NB4 (cell line): ENCODE measurements at regions not wholly inside any gene's neighbourhood (a gene's known extent, or its start where the extent isn't known, plus 50 kb on each side); places are given as distances from the start of the nearest gene placed in this dataset.

Experiments used
- DNase-seq: peaks from one replicate; pipeline ENCODE4 v3.0.0; 2010; ENCODE audit warnings: low read depth
- H3K4me3 ChIP-seq: one replicate; pipeline ENCODE4 v1.5.1; 2011; ENCODE audit warnings: mild to moderate bottlenecking, low read depth, low read length, moderate library complexity
- MAX ChIP-seq: IDR thresholded peaks from 2 replicates; pipeline ENCODE4 v1.6.1; 2011; ENCODE audit warnings: low read depth, low read length
- MYC ChIP-seq: IDR thresholded peaks from 2 replicates; pipeline ENCODE4 v1.6.1; 2011; ENCODE audit warnings: low read depth, low read length
- POLR2A ChIP-seq: IDR thresholded peaks from 2 replicates; pipeline ENCODE4 v1.6.1; 2011; ENCODE audit warnings: mild to moderate bottlenecking; ENCODE audit not compliant: insufficient read length; ENCODE audit errors: extremely low read depth
- TF ChIP-seq, protein P1 (sequence below): IDR thresholded peaks from one replicate; pipeline ENCODE4 v1.5.1; 2012; ENCODE audit warnings: low read depth, low read length

DNA sequence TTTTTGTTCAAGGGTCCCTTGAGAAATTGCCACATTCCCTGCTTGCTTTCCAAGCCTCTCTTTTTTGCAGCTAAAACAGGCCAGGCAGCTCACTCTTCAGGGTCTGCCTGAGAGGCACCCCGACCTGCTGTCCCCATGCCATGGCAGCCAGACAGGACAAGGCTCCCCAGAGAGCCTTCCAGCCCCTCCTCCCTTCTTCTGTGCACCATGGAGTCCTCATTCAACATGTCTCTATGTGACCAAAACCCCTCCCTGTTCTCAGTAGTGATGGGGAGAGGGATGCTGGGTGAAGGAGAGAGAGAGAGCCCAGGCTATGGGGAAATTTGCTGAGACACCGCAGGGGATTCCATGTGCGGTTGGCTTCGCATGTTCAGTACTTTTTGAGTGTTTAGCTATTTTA lies 384.2 kb upstream of the ZNF507 start:
- DNase-seq = no peak
- TF ChIP-seq MYC (no peak), POLR2A (no peak), MAX (no peak)
- TF ChIP-seq, protein P1, sequence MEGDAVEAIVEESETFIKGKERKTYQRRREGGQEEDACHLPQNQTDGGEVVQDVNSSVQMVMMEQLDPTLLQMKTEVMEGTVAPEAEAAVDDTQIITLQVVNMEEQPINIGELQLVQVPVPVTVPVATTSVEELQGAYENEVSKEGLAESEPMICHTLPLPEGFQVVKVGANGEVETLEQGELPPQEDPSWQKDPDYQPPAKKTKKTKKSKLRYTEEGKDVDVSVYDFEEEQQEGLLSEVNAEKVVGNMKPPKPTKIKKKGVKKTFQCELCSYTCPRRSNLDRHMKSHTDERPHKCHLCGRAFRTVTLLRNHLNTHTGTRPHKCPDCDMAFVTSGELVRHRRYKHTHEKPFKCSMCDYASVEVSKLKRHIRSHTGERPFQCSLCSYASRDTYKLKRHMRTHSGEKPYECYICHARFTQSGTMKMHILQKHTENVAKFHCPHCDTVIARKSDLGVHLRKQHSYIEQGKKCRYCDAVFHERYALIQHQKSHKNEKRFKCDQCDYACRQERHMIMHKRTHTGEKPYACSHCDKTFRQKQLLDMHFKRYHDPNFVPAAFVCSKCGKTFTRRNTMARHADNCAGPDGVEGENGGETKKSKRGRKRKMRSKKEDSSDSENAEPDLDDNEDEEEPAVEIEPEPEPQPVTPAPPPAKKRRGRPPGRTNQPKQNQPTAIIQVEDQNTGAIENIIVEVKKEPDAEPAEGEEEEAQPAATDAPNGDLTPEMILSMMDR = no peak
- no peak overlapping the region for H3K4me3 ChIP-seq

DNA sequence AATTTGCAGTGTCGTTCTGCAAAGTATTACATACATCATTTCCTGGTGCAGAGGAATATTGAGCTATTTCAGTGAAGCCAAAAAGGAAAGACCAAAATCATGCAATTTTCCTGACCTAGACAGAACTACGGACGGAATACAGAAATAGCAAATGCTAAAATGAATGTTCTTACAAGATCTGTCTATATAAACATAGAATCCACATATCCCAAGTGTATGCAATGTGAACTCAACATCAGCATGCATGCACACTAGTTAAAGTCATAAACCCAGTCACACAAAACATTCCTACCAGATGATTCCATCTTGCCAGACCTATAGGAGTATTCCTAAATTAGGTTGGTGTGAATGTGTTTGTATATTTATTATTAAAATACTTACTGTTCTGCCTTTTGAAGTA lies 383.7 kb upstream of the ZNF507 start:
- no peak for DNase-seq
- H3K4me3 ChIP-seq = no peak overlapping the region
- TF ChIP-seq, protein P1 = no peak
- TF ChIP-seq MAX (no peak), MYC (no peak), POLR2A (no peak)

- no peak for DNase-seq
- TF ChIP-seq, protein P1 = no peak
- no peak for TF ChIP-seq POLR2A
- no peak for TF ChIP-seq MAX
- no peak for TF ChIP-seq MYC
- no peak overlapping the region for H3K4me3 ChIP-seq
Observed at GRCh38 chr19:31962561-31962996, 382.8 kb upstream of the ZNF507 start.

DNA sequence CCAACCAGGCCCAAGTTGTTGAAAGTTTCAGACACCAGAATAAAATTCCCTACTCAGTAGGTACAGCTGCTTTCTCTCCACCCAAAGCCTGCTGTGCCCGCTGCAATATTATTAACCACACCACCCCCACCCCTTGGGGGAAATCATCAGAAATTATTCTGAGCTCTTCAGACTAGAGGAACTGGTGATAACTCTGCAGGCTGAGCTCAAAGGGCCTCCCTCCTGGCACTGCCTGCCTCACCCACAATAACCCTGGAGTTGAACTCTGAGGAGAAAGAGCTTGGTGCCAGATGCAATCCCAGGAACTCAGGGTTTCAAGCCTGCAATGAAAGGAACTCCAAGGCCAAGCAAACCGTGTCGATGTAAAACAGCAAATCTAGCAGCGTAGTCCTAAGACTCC lies 381.7 kb upstream of the ZNF507 start:
- no peak for TF ChIP-seq MYC
- TF ChIP-seq, protein P1 = no peak
- H3K4me3 ChIP-seq = no peak overlapping the region
- DNase-seq = no peak

DNA sequence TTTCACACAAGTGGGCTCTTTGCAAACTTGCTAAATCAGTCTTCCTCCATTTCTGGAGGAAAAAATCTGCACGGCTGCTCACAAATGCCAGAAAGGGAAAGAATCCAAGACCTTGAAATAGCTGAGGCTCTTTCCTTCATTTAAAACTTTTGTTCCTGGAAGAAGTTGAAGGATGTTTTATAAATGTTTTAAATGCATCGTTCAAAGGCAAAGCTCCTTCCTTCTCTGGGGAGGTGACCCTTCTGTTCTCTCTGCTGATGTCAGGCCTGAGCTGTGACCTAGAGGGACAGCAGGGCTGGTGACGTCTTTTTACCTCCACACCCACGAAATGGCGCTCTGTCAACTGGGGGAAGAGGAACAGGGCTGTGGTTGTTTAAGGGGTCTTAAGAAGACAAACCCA lies 376.4 kb upstream of the ZNF507 start:
- TF ChIP-seq MAX = no peak
- TF ChIP-seq POLR2A = no peak
- TF ChIP-seq, protein P1 = no peak
- TF ChIP-seq MYC = no peak
- no peak overlapping the region for H3K4me3 ChIP-seq
- DNase-seq = no peak

- TF ChIP-seq, protein P1 = no peak
- no peak for TF ChIP-seq POLR2A
- no peak for TF ChIP-seq MYC
- no peak for TF ChIP-seq MAX
- DNase-seq = no peak
Observed at GRCh38 chr19:31970027-31970461, 375.4 kb upstream of the ZNF507 start.

More at GRCh38 chr19:31970027-31970461, 375.4 kb upstream of the ZNF507 start:
- no peak overlapping the region for H3K4me3 ChIP-seq
